T-helper 17 cell (primary cell): ENCODE measurements at regions not wholly inside any gene's neighbourhood (a gene's known extent, or its start where the extent isn't known, plus 50 kb on each side); places are given as distances from the start of the nearest gene placed in this dataset.
"Not testable (repeated sequence)": the region's sequence is repeated elsewhere in the genome, so short reads cannot be mapped to it uniquely, and the experiment has no call there.

Experiments
- ATAC-seq: fragments of 150-1000 bp; cut with Tn5 transposase; 2 replicates; pipeline ENCODE4 v1.10.0; 2021; ENCODE audit warnings: mild to moderate bottlenecking, moderate library complexity
- DNase-seq, 3 donors: peaks; one replicate each; pipeline versions ENCODE4 v3.0.0 to v3.0.0-alpha.2; 2020 to 2021
- H3K9me3 ChIP-seq: one replicate; pipeline ENCODE4 v1.7.0; 2013; ENCODE audit warnings: low read length, mild to moderate bottlenecking; ENCODE audit not compliant: control insufficient read depth, poor library complexity, severe bottlenecking
- H3K27ac Mint-ChIP-seq: one replicate; pipeline ENCODE4 v1.8.0; 2022; ENCODE audit warnings: mild to moderate bottlenecking, moderate library complexity, mixed read lengths
- H3K27me3 Mint-ChIP-seq: one replicate; pipeline ENCODE4 v1.8.0; 2022; ENCODE audit warnings: mixed read lengths
- H3K36me3 Mint-ChIP-seq: one replicate; pipeline ENCODE4 v1.8.0; 2022; ENCODE audit warnings: low read depth, mixed read lengths
- H3K4me1 Mint-ChIP-seq: one replicate; pipeline ENCODE4 v1.8.0; 2022; ENCODE audit warnings: mild to moderate bottlenecking, mixed read lengths
- H3K4me3 Mint-ChIP-seq: one replicate; pipeline ENCODE4 v1.8.0; 2022; ENCODE audit warnings: mild to moderate bottlenecking, moderate library complexity, mixed read lengths

GRCh38 chr7:124254396-124254795, 221.5 kb upstream of the TMEM229A start:
- DNase-seq (no peak), ATAC-seq (no peak)
- H3K9me3 ChIP-seq, result no peaks in the 10 kb centered on the region
- no peaks in the 10 kb centered on the region for H3K27me3 Mint-ChIP-seq
- no peaks in the 10 kb centered on the region for H3K36me3 Mint-ChIP-seq
- H3K27ac Mint-ChIP-seq, result no peak overlapping the region
- H3K4me3 Mint-ChIP-seq, result no peak overlapping the region
- no peaks in the 10 kb centered on the region for H3K4me1 Mint-ChIP-seq

GRCh38 chr7:124251636-124252035, 218.8 kb upstream of the TMEM229A start:
- H3K9me3 ChIP-seq, result no peaks in the 10 kb centered on the region
- Mint-ChIP-seq H3K27me3 (no peaks in the 10 kb centered on the region), H3K27ac (no peak overlapping the region), H3K4me1 (no peaks in the 10 kb centered on the region), H3K4me3 (no peak overlapping the region), H3K36me3 (no peaks in the 10 kb centered on the region)
- no peak for ATAC-seq
- no peak for DNase-seq

- no peaks in the 10 kb centered on the region for H3K27me3 Mint-ChIP-seq
- H3K9me3 ChIP-seq, result no peaks in the 10 kb centered on the region
- no peak overlapping the region for H3K27ac Mint-ChIP-seq
- no peak overlapping the region for H3K4me3 Mint-ChIP-seq
- DNase-seq, result no peak
- no peak for ATAC-seq
- no peaks in the 10 kb centered on the region for H3K4me1 Mint-ChIP-seq
- no peaks in the 10 kb centered on the region for H3K36me3 Mint-ChIP-seq
Measured at GRCh38 chr7:124250297-124251034, 217.6 kb upstream of the TMEM229A start.

GRCh38 chr7:124247691-124248090, 214.8 kb upstream of the TMEM229A start:
- Mint-ChIP-seq H3K36me3 (no peaks in the 10 kb centered on the region), H3K4me3 (no peak overlapping the region), H3K27ac (no peak overlapping the region), H3K4me1 (no peaks in the 10 kb centered on the region), H3K27me3 (no peaks in the 10 kb centered on the region)
- H3K9me3 ChIP-seq, result no peaks in the 10 kb centered on the region
- DNase-seq, result no peak
- no peak for ATAC-seq

GRCh38 chr7:124246262-124246863, 213.5 kb upstream of the TMEM229A start:
- Mint-ChIP-seq H3K36me3 (no peaks in the 10 kb centered on the region), H3K4me1 (no peaks in the 10 kb centered on the region), H3K27me3 (no peaks in the 10 kb centered on the region), H3K27ac (no peak overlapping the region), H3K4me3 (no peak overlapping the region)
- no peaks in the 10 kb centered on the region for H3K9me3 ChIP-seq
- no peak for DNase-seq
- no peak for ATAC-seq

GRCh38 chr7:124244469-124244868, 211.6 kb upstream of the TMEM229A start:
- not testable (repeated sequence) for H3K4me3 Mint-ChIP-seq, H3K27ac Mint-ChIP-seq, H3K27me3 Mint-ChIP-seq, H3K36me3 Mint-ChIP-seq, H3K9me3 ChIP-seq, ATAC-seq, DNase-seq, H3K4me1 Mint-ChIP-seq

- Mint-ChIP-seq H3K4me3 (no peak overlapping the region), H3K4me1 (no peaks in the 10 kb centered on the region), H3K27me3 (no peaks in the 10 kb centered on the region), H3K36me3 (no peaks in the 10 kb centered on the region), H3K27ac (no peak overlapping the region)
- ATAC-seq (no peak), DNase-seq (no peak)
- H3K9me3 ChIP-seq, result no peaks in the 10 kb centered on the region
Measured at GRCh38 chr7:124219681-124220080, 186.8 kb upstream of the TMEM229A start.

- H3K9me3 ChIP-seq, result no peaks in the 10 kb centered on the region
- H3K4me3 Mint-ChIP-seq, result no peak overlapping the region
- H3K27ac Mint-ChIP-seq, result no peak overlapping the region
- H3K36me3 Mint-ChIP-seq, result no peaks in the 10 kb centered on the region
- H3K4me1 Mint-ChIP-seq, result no peaks in the 10 kb centered on the region
- no peak for DNase-seq
- no peaks in the 10 kb centered on the region for H3K27me3 Mint-ChIP-seq
- no peak for ATAC-seq
Measured at GRCh38 chr7:124208642-124209041, 175.8 kb upstream of the TMEM229A start.

GRCh38 chr7:124208173-124208572, 175.3 kb upstream of the TMEM229A start:
- H3K4me3 Mint-ChIP-seq, result no peak overlapping the region
- DNase-seq (no peak), ATAC-seq (no peak)
- no peaks in the 10 kb centered on the region for H3K4me1 Mint-ChIP-seq
- no peaks in the 10 kb centered on the region for H3K9me3 ChIP-seq
- no peaks in the 10 kb centered on the region for H3K36me3 Mint-ChIP-seq
- no peaks in the 10 kb centered on the region for H3K27me3 Mint-ChIP-seq
- H3K27ac Mint-ChIP-seq, result no peak overlapping the region

GRCh38 chr7:124205526-124205925, 172.7 kb upstream of the TMEM229A start:
- no peak for DNase-seq
- H3K4me3 Mint-ChIP-seq, result no peak overlapping the region
- no peak overlapping the region for H3K27ac Mint-ChIP-seq
- no peaks in the 10 kb centered on the region for H3K36me3 Mint-ChIP-seq
- H3K9me3 ChIP-seq, result no peaks in the 10 kb centered on the region
- H3K4me1 Mint-ChIP-seq, result no peaks in the 10 kb centered on the region
- H3K27me3 Mint-ChIP-seq, result no peaks in the 10 kb centered on the region
- ATAC-seq, result no peak

- Mint-ChIP-seq H3K27me3 (no peaks in the 10 kb centered on the region), H3K27ac (no peak overlapping the region), H3K36me3 (no peaks in the 10 kb centered on the region), H3K4me1 (no peaks in the 10 kb centered on the region), H3K4me3 (no peak overlapping the region)
- no peaks in the 10 kb centered on the region for H3K9me3 ChIP-seq
- ATAC-seq (no peak), DNase-seq (no peak)
Measured at GRCh38 chr7:124202546-124202945, 169.7 kb upstream of the TMEM229A start.

GRCh38 chr7:124201768-124202349, 169.0 kb upstream of the TMEM229A start:
- Mint-ChIP-seq H3K4me3 (no peak overlapping the region), H3K27me3 (no peaks in the 10 kb centered on the region), H3K36me3 (no peaks in the 10 kb centered on the region), H3K27ac (no peak overlapping the region), H3K4me1 (no peaks in the 10 kb centered on the region)
- ATAC-seq (no peak), DNase-seq (no peak)
- no peaks in the 10 kb centered on the region for H3K9me3 ChIP-seq

- no peak overlapping the region for H3K4me3 Mint-ChIP-seq
Measured at GRCh38 chr7:124196519-124196918, 163.7 kb upstream of the TMEM229A start.

GRCh38 chr7:124192885-124193284, 160.0 kb upstream of the TMEM229A start:
- no peak overlapping the region for H3K27ac Mint-ChIP-seq
- H3K4me1 Mint-ChIP-seq, result no peaks in the 10 kb centered on the region
- H3K4me3 Mint-ChIP-seq, result no peak overlapping the region
- no peaks in the 10 kb centered on the region for H3K9me3 ChIP-seq
- DNase-seq (no peak), ATAC-seq (no peak)
- no peaks in the 10 kb centered on the region for H3K36me3 Mint-ChIP-seq
- no peaks in the 10 kb centered on the region for H3K27me3 Mint-ChIP-seq

More at GRCh38 chr7:124196519-124196918, 163.7 kb upstream of the TMEM229A start:
- DNase-seq, result no peak
- ATAC-seq, result no peak
- Mint-ChIP-seq H3K4me1 (no peaks in the 10 kb centered on the region), H3K36me3 (no peaks in the 10 kb centered on the region), H3K27me3 (no peaks in the 10 kb centered on the region), H3K27ac (no peak overlapping the region)
- no peaks in the 10 kb centered on the region for H3K9me3 ChIP-seq
